HL-60 (cell line): ENCODE measurements at regions not wholly inside any gene's neighbourhood (a gene's known extent, or its start where the extent isn't known, plus 50 kb on each side); places are given as distances from the start of the nearest gene placed in this dataset.

Experiments
- DNase-seq, 2 experiments: peaks; one replicate each; pipeline ENCODE4 v3.0.0-alpha.2; 2010 to 2020; ENCODE audit warnings: low read depth in 1 of 2, low spot score in 1 of 2
- H3K27ac ChIP-seq: fragments of 250-450 bp; sonication (Bioruptor Pico); replicated peaks from 2 replicates; pipeline ENCODE4 v1.5.1; 2020; ENCODE audit warnings: mild to moderate bottlenecking, moderate library complexity
- H3K27me3 ChIP-seq: fragments of 250-450 bp; sonication (Bioruptor Pico); 2 replicates; pipeline ENCODE4 v1.5.1; 2021; ENCODE audit warnings: mild to moderate bottlenecking, moderate library complexity; ENCODE audit not compliant: insufficient read depth, poor library complexity, severe bottlenecking
- H3K4me3 ChIP-seq: replicated peaks from 2 replicates; pipeline ENCODE4 v1.5.1; 2011; ENCODE audit warnings: mild to moderate bottlenecking, control low read depth, low read length; ENCODE audit not compliant: insufficient read depth
- CTCF ChIP-seq: IDR thresholded peaks from one replicate; pipeline ENCODE4 v1.5.1; 2011; ENCODE audit warnings: low read length, control low read depth, inconsistent platforms; ENCODE audit not compliant: insufficient read depth
- GABPA ChIP-seq: IDR thresholded peaks from 2 replicates; pipeline ENCODE4 v1.6.1; 2012; ENCODE audit warnings: low read depth
- POLR2AphosphoS5 ChIP-seq: IDR thresholded peaks from 2 replicates; pipeline ENCODE4 v1.6.1; 2012; ENCODE audit warnings: low read depth
- REST ChIP-seq: IDR thresholded peaks from 2 replicates; pipeline ENCODE4 v1.6.1; 2012; ENCODE audit warnings: low read depth; ENCODE audit not compliant: insufficient replicate concordance
- SPI1 ChIP-seq: IDR thresholded peaks from 2 replicates; pipeline ENCODE4 v1.6.1; 2012; ENCODE audit warnings: low read depth, mild to moderate bottlenecking, borderline replicate concordance

- DNase-seq = no peak
- no peak for TF ChIP-seq SPI1
- TF ChIP-seq CTCF = no peak
- TF ChIP-seq GABPA = no peak
- TF ChIP-seq POLR2AphosphoS5 = no peak
- no peak for TF ChIP-seq REST
- H3K4me3 ChIP-seq = no peak overlapping the region
- H3K27me3 ChIP-seq = no peaks in the 10 kb centered on the region
- H3K27ac ChIP-seq = no peak overlapping the region
Measured at GRCh38 chr15:67976506-67977073, 77.5 kb upstream of the PIAS1 start.

- no peaks in the 10 kb centered on the region for H3K27me3 ChIP-seq
- TF ChIP-seq SPI1 (no peak), REST (no peak), GABPA (no peak), CTCF (no peak), POLR2AphosphoS5 (no peak)
- no peak overlapping the region for H3K27ac ChIP-seq
- DNase-seq = no peak
- H3K4me3 ChIP-seq = no peak overlapping the region
Measured at GRCh38 chr15:67977414-67978089, 76.6 kb upstream of the PIAS1 start.

- H3K27ac ChIP-seq = no peak overlapping the region
Measured at GRCh38 chr15:67979281-67979680, 74.8 kb upstream of the PIAS1 start.

More at GRCh38 chr15:67979281-67979680, 74.8 kb upstream of the PIAS1 start:
- Histone ChIP-seq H3K4me3 (no peak overlapping the region), H3K27me3 (no peaks in the 10 kb centered on the region)
- no peak for DNase-seq
- TF ChIP-seq REST (no peak), SPI1 (no peak), GABPA (no peak), POLR2AphosphoS5 (no peak), CTCF (no peak)
